Upper lobe of right lung (tissue), 1 donor: ENCODE measurements at regions not wholly inside any gene's neighbourhood (a gene's known extent, or its start where the extent isn't known, plus 50 kb on each side); places are given as distances from the start of the nearest gene placed in this dataset.

Source experiments
- ATAC-seq: fragments of 200-7000 bp; cut with Tn5 transposase; one replicate; pipeline ENCODE4 v1.9.1; 2020; ENCODE audit warnings: mild to moderate bottlenecking, moderate library complexity
- DNase-seq: peaks from one replicate; pipeline ENCODE4 v3.0.0-alpha.2; 2020
- H3K27ac ChIP-seq: fragments of 200-600 bp; one replicate; pipeline ENCODE4 v1.8.0; 2022
- H3K27me3 ChIP-seq: fragments of 200-600 bp; one replicate; pipeline ENCODE4 v1.8.0; 2022; ENCODE audit warnings: mild to moderate bottlenecking
- H3K36me3 ChIP-seq: fragments of 200-600 bp; one replicate; pipeline ENCODE4 v1.8.0; 2022
- H3K4me1 ChIP-seq: fragments of 200-600 bp; one replicate; pipeline ENCODE4 v1.8.0; 2022
- H3K4me3 ChIP-seq: fragments of 200-600 bp; one replicate; pipeline ENCODE4 v1.8.0; 2022; ENCODE audit warnings: mild to moderate bottlenecking
- H3K9me3 ChIP-seq: fragments of 200-600 bp; one replicate; pipeline ENCODE4 v1.8.0; 2022
- CTCF ChIP-seq: fragments of 200-600 bp; IDR thresholded peaks from one replicate; pipeline ENCODE4 v1.8.0; 2022; ENCODE audit warnings: antibody characterized with exemption
- intact Hi-C: fragments of 100-400 bp; cut with DNase I; formaldehyde crosslinking; loops from one replicate; pipeline ENCODE4 v1.11.0; 2022
- donor health status: DM: no; HTN: yes; CAD: no; lungs with severe emphysema.

- no peak for DNase-seq
Measured at GRCh38 chr9:24488896-24489295, 56.8 kb downstream of the IZUMO3 start.

DNA sequence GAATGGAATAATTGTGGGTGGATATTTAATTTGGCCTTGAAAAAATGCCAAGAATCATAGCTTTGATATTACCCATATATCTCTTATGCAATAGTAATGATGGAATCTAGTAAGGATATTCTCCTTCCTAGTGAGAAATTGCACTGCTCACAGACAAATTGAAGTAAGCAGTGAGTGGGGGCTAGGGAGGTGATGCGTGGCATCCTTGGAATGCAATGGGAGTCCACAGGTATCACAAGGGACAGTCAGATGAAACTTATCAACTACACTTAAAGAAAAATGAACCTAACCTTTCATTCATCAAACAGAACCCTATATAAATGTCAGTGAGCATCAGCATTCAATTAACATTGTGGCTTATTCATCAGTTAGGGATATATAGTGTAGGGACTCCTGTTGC is 57.8 kb downstream of the IZUMO3 start:
- Histone ChIP-seq H3K9me3 (no peaks in the 10 kb centered on the region), H3K4me3 (no peak overlapping the region), H3K4me1 (no peaks in the 10 kb centered on the region), H3K36me3 (no peaks in the 10 kb centered on the region), H3K27ac (no peak overlapping the region), H3K27me3 (no peaks in the 10 kb centered on the region)
- DNase-seq (no peak), ATAC-seq (no peak)
- intact Hi-C loops, result no loop called here
- no peak for TF ChIP-seq CTCF

More at GRCh38 chr9:24488896-24489295, 56.8 kb downstream of the IZUMO3 start:
- no peaks in the 10 kb centered on the region for H3K27me3 ChIP-seq
- H3K27ac ChIP-seq, result no peak overlapping the region
- TF ChIP-seq CTCF, result no peak
- no peaks in the 10 kb centered on the region for H3K4me1 ChIP-seq
- no peaks in the 10 kb centered on the region for H3K9me3 ChIP-seq
- H3K4me3 ChIP-seq, result no peak overlapping the region
- intact Hi-C loops, result no loop called here
- H3K36me3 ChIP-seq, result no peaks in the 10 kb centered on the region
- no peak for ATAC-seq

DNA sequence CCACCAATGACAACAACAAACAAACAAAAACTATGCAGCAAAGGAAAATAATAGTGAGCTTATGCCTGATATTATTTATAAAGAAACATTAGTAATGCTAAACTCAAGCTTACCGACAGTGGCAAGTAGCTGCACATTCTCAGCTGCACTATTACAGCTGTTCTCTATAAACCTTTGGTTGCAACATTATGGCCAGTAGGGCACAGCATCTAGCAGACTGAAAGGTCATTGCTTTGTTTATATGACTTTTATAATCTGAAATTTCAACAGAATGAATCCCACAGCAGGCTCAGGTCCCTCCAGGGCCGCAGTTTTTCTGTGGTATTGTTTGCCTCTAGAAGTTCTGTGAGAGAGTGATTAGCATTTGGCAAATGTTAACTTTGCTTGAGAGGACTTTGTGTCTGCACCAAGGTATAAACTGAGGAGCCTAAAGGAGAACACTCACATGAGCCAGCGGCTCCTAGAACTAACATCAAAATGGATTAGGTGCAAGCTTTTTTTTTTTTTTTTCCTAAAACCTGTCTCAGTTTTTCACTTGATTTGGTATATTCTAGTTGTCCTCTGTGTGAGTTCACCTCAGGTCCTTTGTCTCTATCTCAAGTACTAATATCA is 58.3 kb downstream of the IZUMO3 start:
- no peak for TF ChIP-seq CTCF
- Histone ChIP-seq H3K4me1 (no peaks in the 10 kb centered on the region), H3K36me3 (no peaks in the 10 kb centered on the region), H3K4me3 (no peak overlapping the region), H3K9me3 (no peaks in the 10 kb centered on the region), H3K27ac (no peak overlapping the region), H3K27me3 (no peaks in the 10 kb centered on the region)
- DNase-seq, result no peak
- no peak for ATAC-seq
- intact Hi-C loops, result no loop called here

- no peak for TF ChIP-seq CTCF
- intact Hi-C loops, result no loop called here
- Histone ChIP-seq H3K27ac (no peak overlapping the region), H3K9me3 (no peaks in the 10 kb centered on the region), H3K4me1 (no peaks in the 10 kb centered on the region), H3K36me3 (no peaks in the 10 kb centered on the region), H3K4me3 (no peak overlapping the region), H3K27me3 (no peaks in the 10 kb centered on the region)
- ATAC-seq (no peak), DNase-seq (no peak)
Measured at GRCh38 chr9:24479361-24480059, 66.2 kb downstream of the IZUMO3 start.

DNA sequence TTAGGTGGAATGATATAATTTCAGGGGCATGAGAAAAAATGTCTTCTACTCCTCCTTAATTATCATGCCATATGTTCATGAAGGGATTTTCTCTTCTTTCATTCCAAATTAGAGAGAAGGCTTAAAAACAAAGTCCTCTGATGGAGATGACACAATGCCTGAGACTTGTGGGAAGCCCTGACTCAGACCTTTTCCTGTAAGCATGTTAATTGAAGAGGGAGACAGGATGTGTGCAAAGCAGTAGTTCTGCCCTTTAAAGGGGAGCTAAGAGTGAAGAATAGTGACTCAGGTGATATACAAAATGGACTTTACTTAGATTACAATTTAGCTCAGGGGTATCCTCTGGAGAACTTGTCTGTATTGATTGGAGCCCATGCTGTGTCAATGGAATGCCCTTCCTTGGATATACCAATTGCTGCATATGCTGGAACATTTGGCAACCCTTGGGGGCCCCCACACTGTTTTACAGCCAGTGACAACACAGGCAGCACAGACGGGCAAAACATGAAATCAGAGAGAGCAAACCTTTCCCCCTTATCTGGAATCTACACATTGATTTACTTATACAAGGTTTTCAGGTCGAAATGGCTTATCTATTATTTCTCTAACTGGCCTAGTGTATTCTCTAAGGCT is 81.3 kb downstream of the IZUMO3 start:
- Histone ChIP-seq H3K27ac (no peak overlapping the region), H3K36me3 (no peaks in the 10 kb centered on the region), H3K27me3 (no peaks in the 10 kb centered on the region), H3K4me1 (no peaks in the 10 kb centered on the region), H3K4me3 (no peak overlapping the region), H3K9me3 (no peaks in the 10 kb centered on the region)
- intact Hi-C loops, result no loop called here
- TF ChIP-seq CTCF, result no peak
- DNase-seq (no peak), ATAC-seq (no peak)
